ENCODE measurements at regions not wholly inside any gene's neighbourhood (a gene's known extent, or its start where the extent isn't known, plus 50 kb on each side); places are given as distances from the start of the nearest gene placed in this dataset.

GRCh38 chr2:71894261-71894660, 253.4 kb downstream of the CYP26B1 start:
- FAIRE-seq (no peak), DNase-seq (ENCODE audit: insufficient read length, low spot score) (no peak)
- no peak for TF ChIP-seq CTCF (IDR thresholded peaks at IDR 0.05; ENCODE audit: insufficient read depth, missing control alignments)

- FAIRE-seq (no peak), DNase-seq (ENCODE audit: insufficient read length, low spot score) (no peak)
- no peak for TF ChIP-seq CTCF (IDR thresholded peaks at IDR 0.05; ENCODE audit: insufficient read depth, missing control alignments)
Observed at GRCh38 chr2:71893646-71894045, 254.0 kb downstream of the CYP26B1 start.

- DNase-seq (ENCODE audit: insufficient read length, low spot score) = no peak
- no peak for FAIRE-seq
- TF ChIP-seq CTCF (IDR thresholded peaks at IDR 0.05; ENCODE audit: insufficient read depth, missing control alignments) = no peak
Observed at GRCh38 chr2:71892896-71893295, 254.8 kb downstream of the CYP26B1 start.

GRCh38 chr2:71892423-71892730, 255.3 kb downstream of the CYP26B1 start:
- FAIRE-seq = no peak
- TF ChIP-seq CTCF (IDR thresholded peaks at IDR 0.05; ENCODE audit: insufficient read depth, missing control alignments) = no peak
- no peak for DNase-seq (ENCODE audit: insufficient read length, low spot score)

- DNase-seq (ENCODE audit: insufficient read length, low spot score) (no peak), FAIRE-seq (no peak)
- no peak for TF ChIP-seq CTCF (IDR thresholded peaks at IDR 0.05; ENCODE audit: insufficient read depth, missing control alignments)
Observed at GRCh38 chr2:71891719-71892422, 255.8 kb downstream of the CYP26B1 start.

GRCh38 chr2:71891155-71891554, 256.5 kb downstream of the CYP26B1 start:
- TF ChIP-seq CTCF (IDR thresholded peaks at IDR 0.05; ENCODE audit: insufficient read depth, missing control alignments) = no peak
- DNase-seq (ENCODE audit: insufficient read length, low spot score) = no peak
- no peak for FAIRE-seq

GRCh38 chr2:71889759-71890684, 257.6 kb downstream of the CYP26B1 start:
- FAIRE-seq (no peak), DNase-seq (ENCODE audit: insufficient read length, low spot score) (no peak)
- no peak for TF ChIP-seq CTCF (IDR thresholded peaks at IDR 0.05; ENCODE audit: insufficient read depth, missing control alignments)

Data from D721Med (cell line).